HG03175 (cell line): ENCODE measurements at regions not wholly inside any gene's neighbourhood (a gene's known extent, or its start where the extent isn't known, plus 50 kb on each side); places are given as distances from the start of the nearest gene placed in this dataset.

Experiments
- ATAC-seq: cut with Tn5 transposase; IDR thresholded peaks from one replicate; pipeline ENCODE4 v1.9.1; 2021; ENCODE audit warnings: mild to moderate bottlenecking, moderate library complexity; ENCODE audit not compliant: unreplicated experiment

- ATAC-seq: peak; percentile 51
Observed at GRCh38 chr13:59176775-59177174, 987.0 kb downstream of the DIAPH3 start.

GRCh38 chr13:59178344-59178743 is 985.4 kb downstream of the DIAPH3 start:
- ATAC-seq: no peak

GRCh38 chr13:59182241-59182640 is 981.5 kb downstream of the DIAPH3 start:
- ATAC-seq: no peak

GRCh38 chr13:59197397-59197796 is 966.3 kb downstream of the DIAPH3 start:
- no peak for ATAC-seq

GRCh38 chr13:59201841-59202240 is 961.9 kb downstream of the DIAPH3 start:
- ATAC-seq: no peak

GRCh38 chr13:59203855-59204254 is 959.9 kb downstream of the DIAPH3 start:
- ATAC-seq: no peak

GRCh38 chr13:59205501-59205900 is 958.2 kb downstream of the DIAPH3 start:
- ATAC-seq: no peak

GRCh38 chr13:59208405-59209195 is 955.1 kb downstream of the DIAPH3 start:
- ATAC-seq: no peak

- ATAC-seq: no peak
Observed at GRCh38 chr13:59210543-59210942, 953.2 kb downstream of the DIAPH3 start.

GRCh38 chr13:59211606-59212005 is 952.1 kb downstream of the DIAPH3 start:
- no peak for ATAC-seq

- ATAC-seq: no peak
Observed at GRCh38 chr13:59229401-59229800, 934.3 kb downstream of the DIAPH3 start.

- no peak for ATAC-seq
Observed at GRCh38 chr13:59229861-59230260, 933.9 kb downstream of the DIAPH3 start.

- ATAC-seq: no peak
Observed at GRCh38 chr13:59230484-59231264, 933.1 kb downstream of the DIAPH3 start.

GRCh38 chr13:59236309-59236919 is 927.3 kb downstream of the DIAPH3 start:
- ATAC-seq: no peak

- ATAC-seq: no peak
Observed at GRCh38 chr13:59236944-59237343, 926.8 kb downstream of the DIAPH3 start.

GRCh38 chr13:59247171-59247570 is 916.6 kb downstream of the DIAPH3 start:
- no peak for ATAC-seq

GRCh38 chr13:59250336-59251189 is 913.2 kb downstream of the DIAPH3 start:
- no peak for ATAC-seq

GRCh38 chr13:59259165-59260000 is 904.3 kb downstream of the DIAPH3 start:
- no peak for ATAC-seq

GRCh38 chr13:59261928-59262488 is 901.7 kb downstream of the DIAPH3 start:
- no peak for ATAC-seq

- no peak for ATAC-seq
Observed at GRCh38 chr13:59263531-59263930, 900.2 kb downstream of the DIAPH3 start.
